ENCODE measurements at regions not wholly inside any gene's neighbourhood (a gene's known extent, or its start where the extent isn't known, plus 50 kb on each side); places are given as distances from the start of the nearest gene placed in this dataset.

GRCh38 chr18:77865853-77866252 is 616.2 kb downstream of the GALR1 start:
- TF ChIP-seq FOXP2 (optimal IDR thresholded peaks at IDR 0.05; ENCODE audit: borderline replicate concordance, extremely low read depth, extremely low read length, insufficient read depth) (no peak), TAF1 (IDR thresholded peaks at IDR 0.05; ENCODE audit: borderline replicate concordance, insufficient read depth, low read length) (no peak), REST (IDR thresholded peaks at IDR 0.05; ENCODE audit: insufficient read depth in 1 of 2, low read depth in 2 of 2, low read length in 2 of 2) (no peak), SIN3A (IDR thresholded peaks at IDR 0.05; ENCODE audit: borderline replicate concordance, insufficient read depth, low read length) (no peak), POLR2AphosphoS5 (IDR thresholded peaks at IDR 0.05; ENCODE audit: low read depth, low read length) (no peak)

- no peak for TF ChIP-seq REST (IDR thresholded peaks at IDR 0.05; ENCODE audit: insufficient read depth in 1 of 2, low read depth in 2 of 2, low read length in 2 of 2)
- TF ChIP-seq FOXP2 (optimal IDR thresholded peaks at IDR 0.05; ENCODE audit: borderline replicate concordance, extremely low read depth, extremely low read length, insufficient read depth) = no peak
- TF ChIP-seq SIN3A (IDR thresholded peaks at IDR 0.05; ENCODE audit: borderline replicate concordance, insufficient read depth, low read length) = no peak
- no peak for TF ChIP-seq TAF1 (IDR thresholded peaks at IDR 0.05; ENCODE audit: borderline replicate concordance, insufficient read depth, low read length)
Observed at GRCh38 chr18:77866351-77866750, 616.7 kb downstream of the GALR1 start.

- TF ChIP-seq FOXP2 (optimal IDR thresholded peaks at IDR 0.05; ENCODE audit: borderline replicate concordance, extremely low read depth, extremely low read length, insufficient read depth) (no peak), SIN3A (IDR thresholded peaks at IDR 0.05; ENCODE audit: borderline replicate concordance, insufficient read depth, low read length) (no peak), TAF1 (IDR thresholded peaks at IDR 0.05; ENCODE audit: borderline replicate concordance, insufficient read depth, low read length) (no peak), REST (IDR thresholded peaks at IDR 0.05; ENCODE audit: insufficient read depth in 1 of 2, low read depth in 2 of 2, low read length in 2 of 2) (no peak), POLR2AphosphoS5 (IDR thresholded peaks at IDR 0.05; ENCODE audit: low read depth, low read length) (no peak)
Observed at GRCh38 chr18:77870199-77870598, 620.6 kb downstream of the GALR1 start.

GRCh38 chr18:77870894-77871293 is 621.2 kb downstream of the GALR1 start:
- TF ChIP-seq SIN3A (IDR thresholded peaks at IDR 0.05; ENCODE audit: borderline replicate concordance, insufficient read depth, low read length) (no peak), POLR2AphosphoS5 (IDR thresholded peaks at IDR 0.05; ENCODE audit: low read depth, low read length) (no peak), TAF1 (IDR thresholded peaks at IDR 0.05; ENCODE audit: borderline replicate concordance, insufficient read depth, low read length) (no peak), REST (IDR thresholded peaks at IDR 0.05; ENCODE audit: insufficient read depth in 1 of 2, low read depth in 2 of 2, low read length in 2 of 2) (no peak), FOXP2 (optimal IDR thresholded peaks at IDR 0.05; ENCODE audit: borderline replicate concordance, extremely low read depth, extremely low read length, insufficient read depth) (no peak)

GRCh38 chr18:77872166-77872565 is 622.5 kb downstream of the GALR1 start:
- no peak for TF ChIP-seq POLR2AphosphoS5 (IDR thresholded peaks at IDR 0.05; ENCODE audit: low read depth, low read length)
